ENCODE measurements at regions not wholly inside any gene's neighbourhood (a gene's known extent, or its start where the extent isn't known, plus 50 kb on each side); places are given as distances from the start of the nearest gene placed in this dataset.

- TF ChIP-seq CTCF (optimal IDR thresholded peaks at IDR 0.05 in 1 of 3, IDR thresholded peaks at IDR 0.05 in 1 of 3, conservative IDR thresholded peaks at IDR 0.05 in 1 of 3; ENCODE audit: extremely low read depth in 1 of 3, insufficient read depth in 2 of 3, low read length in 3 of 3), result no peak
- TF ChIP-seq EZH2 (IDR thresholded peaks at IDR 0.05; ENCODE audit: low read length), result no peak
Measured at GRCh38 chr12:25852792-25853191, 105.7 kb upstream of the RASSF8 start.
